ENCODE measurements at regions not wholly inside any gene's neighbourhood (a gene's known extent, or its start where the extent isn't known, plus 50 kb on each side); places are given as distances from the start of the nearest gene placed in this dataset.
"Not testable (repeated sequence)": the region's sequence is repeated elsewhere in the genome, so short reads cannot be mapped to it uniquely, and the experiment has no call there.

- peak; percentile 94 for ATAC-seq
- intact Hi-C loops (cut with micrococcal nuclease): no loop called here
- DNase-seq: peak; percentile 36
Measured at GRCh38 chr9:75788006-75788634, 102.4 kb upstream of the PCSK5 start.

- intact Hi-C loops (cut with micrococcal nuclease): no loop called here
- no peak for DNase-seq
- no peak for ATAC-seq
Measured at GRCh38 chr9:75797085-75797580, 93.3 kb upstream of the PCSK5 start.

DNA sequence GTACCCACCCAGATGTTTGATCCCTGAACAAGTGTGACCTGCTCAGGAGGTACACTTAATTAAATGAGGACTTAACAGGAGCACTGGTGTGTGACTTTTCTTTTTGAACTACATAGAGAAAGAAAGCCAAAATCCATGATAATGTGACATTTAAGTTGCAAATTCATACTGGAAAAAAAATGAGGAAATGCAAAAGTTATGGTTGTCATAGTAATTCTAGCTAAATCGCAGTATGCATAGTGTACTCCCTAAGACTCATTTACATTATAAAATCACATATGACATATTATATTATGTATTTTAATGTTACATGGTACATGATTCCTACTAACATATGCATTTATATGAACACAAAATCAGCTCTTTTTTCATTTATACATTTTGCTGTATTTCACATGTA lies 92.0 kb upstream of the PCSK5 start:
- intact Hi-C loops (cut with micrococcal nuclease): no loop called here
- ATAC-seq (no peak), DNase-seq (no peak)

DNA sequence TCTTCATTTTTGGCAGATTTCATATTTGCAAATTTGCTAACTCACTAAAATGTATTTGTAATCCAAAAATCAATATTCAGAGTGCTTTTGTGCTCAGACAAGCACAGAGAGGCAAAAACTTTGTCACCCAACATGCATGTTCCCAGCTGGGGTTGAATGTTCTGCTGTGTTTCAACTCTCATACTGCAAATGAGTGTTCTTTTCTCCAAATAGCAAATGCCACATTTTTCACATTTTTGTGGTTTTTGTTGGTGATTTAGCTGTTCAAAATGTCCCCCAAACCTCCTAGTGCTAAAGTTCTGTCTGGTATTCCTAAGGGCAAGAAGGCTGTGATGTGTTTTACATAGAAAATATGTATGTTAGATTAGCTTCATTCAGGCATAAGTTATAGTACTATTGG lies 87.3 kb upstream of the PCSK5 start:
- intact Hi-C loops (cut with micrococcal nuclease): no loop called here
- ATAC-seq: no peak
- DNase-seq: no peak

- ATAC-seq (no peak), DNase-seq (no peak)
- intact Hi-C loops (cut with micrococcal nuclease): no loop called here
Measured at GRCh38 chr9:75810063-75810462, 80.4 kb upstream of the PCSK5 start.

- ATAC-seq (no peak), DNase-seq (no peak)
- intact Hi-C loops (cut with micrococcal nuclease): no loop called here
Measured at GRCh38 chr9:75811692-75812091, 78.8 kb upstream of the PCSK5 start.

DNA sequence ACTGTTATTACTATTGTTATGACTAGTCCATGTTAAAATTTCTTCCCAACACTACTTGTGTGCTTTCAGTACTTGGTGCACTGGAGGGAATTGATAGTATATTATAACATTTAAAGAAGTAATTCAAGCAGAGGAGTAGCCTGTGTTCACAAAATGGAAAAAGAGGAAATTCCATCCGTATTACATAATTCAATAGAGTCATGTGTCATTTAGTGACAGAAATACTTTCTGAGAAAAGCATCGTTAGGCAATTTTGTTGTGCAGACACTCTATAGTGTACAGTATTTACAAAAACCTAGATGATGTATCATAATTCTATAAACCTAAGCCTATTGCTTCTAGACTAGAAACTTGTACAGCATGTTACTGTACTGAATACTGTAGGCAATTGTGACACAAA lies 78.3 kb upstream of the PCSK5 start:
- intact Hi-C loops (cut with micrococcal nuclease): no loop called here
- ATAC-seq (no peak), DNase-seq (no peak)

DNA sequence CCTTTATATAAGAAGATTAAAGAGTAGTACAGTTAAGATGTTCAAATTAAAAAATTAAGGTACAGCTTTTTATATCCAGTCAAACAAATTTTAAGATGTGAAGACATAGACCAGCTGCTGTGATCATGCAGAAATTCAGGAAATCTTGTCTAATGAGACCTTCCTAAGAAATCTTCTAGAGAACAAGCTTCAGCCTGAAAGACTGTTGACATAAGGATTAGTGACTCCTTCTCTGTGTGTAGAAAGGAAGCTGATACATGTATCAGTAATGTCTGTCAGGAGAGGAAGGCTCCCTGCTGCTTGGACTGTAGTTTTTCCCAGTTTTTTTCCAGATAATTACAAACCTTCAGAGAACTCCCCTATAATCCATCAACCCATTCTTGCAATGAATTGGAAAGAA lies 75.8 kb upstream of the PCSK5 start:
- no peak for ATAC-seq
- DNase-seq: no peak
- intact Hi-C loops (cut with micrococcal nuclease): no loop called here

GRCh38 chr9:75820471-75821115 lies 69.9 kb upstream of the PCSK5 start:
- intact Hi-C loops (cut with micrococcal nuclease); ATAC-seq: not testable (repeated sequence)

DNA sequence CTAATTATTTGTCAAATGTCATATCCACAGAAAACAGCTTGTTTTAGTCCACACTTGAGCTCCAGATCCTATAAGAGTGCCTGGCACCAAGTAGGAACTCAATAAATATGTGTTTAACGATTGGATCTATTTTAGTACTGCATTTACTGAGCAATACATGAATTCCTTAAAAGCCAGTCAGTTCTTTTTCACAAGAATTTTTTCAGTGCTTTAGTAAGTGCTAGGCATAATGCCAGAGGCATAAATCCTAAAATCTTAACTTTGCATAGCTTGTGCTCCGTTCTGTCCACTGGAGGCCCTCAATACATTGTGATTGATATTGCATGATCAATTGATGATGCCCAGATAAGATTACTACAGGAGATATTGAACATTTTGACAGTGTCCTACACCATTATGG lies 67.3 kb upstream of the PCSK5 start:
- no peak for ATAC-seq
- DNase-seq: no peak
- intact Hi-C loops (cut with micrococcal nuclease): no loop called here

More at GRCh38 chr9:75820471-75821115, 69.9 kb upstream of the PCSK5 start:
- DNase-seq: not testable (repeated sequence)

DNA sequence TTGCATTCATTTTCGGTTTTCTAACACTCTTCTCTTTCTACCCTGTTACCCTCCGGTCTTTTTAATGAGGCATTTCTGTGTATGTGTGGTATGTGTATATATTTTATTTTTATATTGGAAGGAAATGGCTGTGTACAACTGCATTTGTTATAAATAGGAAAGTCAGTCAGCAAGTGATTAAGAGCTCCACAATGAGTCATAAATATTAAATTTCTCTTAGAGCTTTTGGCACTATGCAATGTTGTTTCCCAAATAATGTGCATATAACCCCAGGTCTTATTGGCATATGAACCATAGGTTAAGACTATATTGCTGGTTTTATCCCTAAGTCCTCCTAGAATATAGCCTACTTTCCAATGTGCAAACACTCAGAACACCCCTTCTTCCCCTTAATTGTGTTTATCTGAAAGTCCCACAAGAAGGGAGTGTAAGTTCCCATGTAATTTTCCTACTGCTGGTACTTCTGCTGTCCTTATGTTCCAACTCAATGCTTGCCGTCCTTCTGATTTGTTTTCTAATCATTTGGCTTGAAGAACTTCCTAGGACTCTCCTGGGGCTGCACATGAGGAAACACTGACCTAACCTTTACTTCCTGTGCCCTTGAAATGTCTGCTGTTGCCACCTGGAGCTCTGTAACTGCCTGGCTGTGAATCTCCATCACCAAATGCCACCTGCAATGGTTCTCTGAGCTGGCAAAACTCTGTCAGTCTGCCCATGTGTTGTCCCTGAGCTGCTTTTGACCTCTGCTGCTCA lies 65.5 kb upstream of the PCSK5 start:
- ATAC-seq (peak; percentile 34), DNase-seq (no peak)
- intact Hi-C loops (cut with micrococcal nuclease): no loop called here

GRCh38 chr9:75826314-75826713 lies 64.2 kb upstream of the PCSK5 start:
- ATAC-seq: no peak
- intact Hi-C loops (cut with micrococcal nuclease): no loop called here

DNA sequence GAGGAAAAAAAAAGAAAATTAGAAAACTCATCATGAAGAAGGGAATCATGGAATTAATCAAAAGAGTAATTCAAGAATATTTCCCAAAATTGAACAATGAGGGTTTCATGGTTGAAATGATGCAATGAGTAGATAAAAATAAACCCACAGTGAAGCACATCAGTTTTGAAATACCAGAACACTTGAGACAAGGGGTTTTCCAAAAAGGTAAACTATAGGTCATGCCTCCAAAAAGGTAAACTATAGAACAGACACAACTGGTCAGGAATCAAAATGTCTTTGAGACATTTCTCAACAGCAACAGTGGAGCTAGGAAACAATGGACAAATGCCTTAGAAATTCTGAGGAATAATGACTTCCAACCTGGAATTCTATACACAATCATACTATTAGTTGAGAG lies 60.2 kb upstream of the PCSK5 start:
- no peak for DNase-seq
- intact Hi-C loops (cut with micrococcal nuclease): no loop called here
- ATAC-seq: no peak

More at GRCh38 chr9:75826314-75826713, 64.2 kb upstream of the PCSK5 start:
- DNase-seq: no peak

GRCh38 chr9:75833778-75834177 lies 56.7 kb upstream of the PCSK5 start:
- DNase-seq (no peak), ATAC-seq (no peak)
- intact Hi-C loops (cut with micrococcal nuclease): no loop called here

- intact Hi-C loops (cut with micrococcal nuclease): no loop called here
- no peak for DNase-seq
- no peak for ATAC-seq
Measured at GRCh38 chr9:75834878-75835277, 55.6 kb upstream of the PCSK5 start.

Data from left ventricle myocardium superior (tissue), 1 donor.